A549 (cell line): ENCODE measurements at regions not wholly inside any gene's neighbourhood (a gene's known extent, or its start where the extent isn't known, plus 50 kb on each side); places are given as distances from the start of the nearest gene placed in this dataset.

ENCODE experiments used
- ATAC-seq, 2 experiments: fragments of 200-7000 bp in 1 of 2; fragments of >200 bp in 1 of 2; cut with Nextera tagmentation in 1 of 2; cut with Tn5 transposase in 1 of 2; 3 replicates each; pipeline versions ENCODE4 v1.8.0 to v1.9.1; 2018 to 2020; ENCODE audit warnings: mild to moderate bottlenecking in 1 of 2, moderate library complexity in 1 of 2
- CTCF ChIA-PET: fragments of 300-600 bp; sonication (Branson Sonifier 250); formaldehyde crosslinking; extraction: SDS; loops from one replicate; lab custom pipeline; 2021; ENCODE audit warnings: antibody characterized with exemption, inconsistent platforms; lab: Yijun Ruan, JAX
- POLR2A ChIA-PET: fragments of 350-600 bp; formaldehyde crosslinking; extraction: SDS; loops from one replicate; lab custom pipeline; 2021; ENCODE audit warnings: antibody characterized with exemption, inconsistent platforms; lab: Yijun Ruan, JAX
- DNase-seq, 2 experiments: peaks; one replicate each; pipeline versions ENCODE4 v3.0.0 to v3.0.0-alpha.2; 2011 to 2016; ENCODE audit warnings: low read depth in 1 of 2, low spot score in 1 of 2
- FAIRE-seq: peaks from 2 replicates; lab custom pipeline; 2011; peaks lifted over from hg19 to GRCh38; lab: Jason Lieb, UNC
- H3K27ac ChIP-seq, 2 experiments: fragments of >200 bp; sonication (Bioruptor Twin); formaldehyde crosslinking; 3 replicates each; pipeline ENCODE4 v1.5.1; 2016 to 2017
- H3K4me1 ChIP-seq: fragments of >200 bp; sonication (Bioruptor Twin); formaldehyde crosslinking; 3 replicates; pipeline ENCODE4 v1.6.1; 2016
- H3K4me2 ChIP-seq: fragments of >200 bp; sonication (Bioruptor Twin); formaldehyde crosslinking; 3 replicates; pipeline ENCODE4 v1.6.1; 2016
- H3K4me3 ChIP-seq: fragments of >200 bp; sonication (Bioruptor Twin); formaldehyde crosslinking; 3 replicates; pipeline ENCODE4 v1.5.1; 2016
- H3K9me3 ChIP-seq: fragments of >200 bp; sonication (Bioruptor Twin); formaldehyde crosslinking; 3 replicates; pipeline ENCODE4 v1.6.1; 2016
- CEBPB ChIP-seq, 2 experiments: fragments of >200 bp in 1 of 2; sonication (Bioruptor Twin) in 1 of 2; formaldehyde crosslinking in 1 of 2; IDR thresholded peaks; 2 replicates each; pipeline ENCODE4 v1.6.1; 2012 to 2016
- CHD2 ChIP-seq: fragments of 150-350 bp; IDR thresholded peaks from 2 replicates; pipeline ENCODE4 v1.6.1; 2014; ENCODE audit warnings: low read length; ENCODE audit not compliant: partially characterized antibody
- CHD4 ChIP-seq: fragments of 200-600 bp; sonication (generic); IDR thresholded peaks from 2 replicates; pipeline ENCODE4 v1.6.1; 2016; ENCODE audit warnings: antibody characterized with exemption, mild to moderate bottlenecking, borderline replicate concordance
- EP300 ChIP-seq, 2 experiments: fragments of >200 bp; sonication (Bioruptor Twin); formaldehyde crosslinking; IDR thresholded peaks; 2 replicates in 1 of 2; 3 replicates in 1 of 2; pipeline ENCODE4 v1.6.1; 2016 to 2017
- ESRRA ChIP-seq: fragments of 150-350 bp; IDR thresholded peaks from 2 replicates; pipeline ENCODE4 v1.6.1; 2014; ENCODE audit warnings: mild to moderate bottlenecking, low read length, borderline replicate concordance
- FOSB ChIP-seq: fragments of 250-450 bp; sonication (Bioruptor Pico); IDR thresholded peaks from 2 replicates; pipeline ENCODE4 v1.5.0; 2020; ENCODE audit warnings: mild to moderate bottlenecking, moderate library complexity
- FOXS1 ChIP-seq: fragments of 250-450 bp; sonication (Bioruptor Pico); IDR thresholded peaks from 2 replicates; pipeline ENCODE4 v1.5.0; 2020; ENCODE audit warnings: mild to moderate bottlenecking, moderate library complexity
- GATA3 ChIP-seq: IDR thresholded peaks from 2 replicates; pipeline ENCODE4 v1.6.1; 2012; ENCODE audit warnings: borderline replicate concordance
- HDAC2 ChIP-seq: fragments of 200-600 bp; sonication (generic); IDR thresholded peaks from 2 replicates; pipeline ENCODE4 v1.6.1; 2016
- HOXA7 ChIP-seq: fragments of 250-450 bp; sonication (Bioruptor Pico); IDR thresholded peaks from 2 replicates; pipeline ENCODE4 v1.5.0; 2020; ENCODE audit warnings: mild to moderate bottlenecking, moderate library complexity
- HOXB13 ChIP-seq: fragments of 250-450 bp; sonication (Bioruptor Pico); IDR thresholded peaks from 2 replicates; pipeline ENCODE4 v1.5.0; 2020; ENCODE audit warnings: low read depth, mild to moderate bottlenecking, moderate library complexity
- HOXB5 ChIP-seq: fragments of 250-450 bp; sonication (Bioruptor Pico); IDR thresholded peaks from 2 replicates; pipeline ENCODE4 v1.5.0; 2020; ENCODE audit warnings: mild to moderate bottlenecking, moderate library complexity
- JUN ChIP-seq, 2 experiments: fragments of >200 bp; sonication (Bioruptor Twin); formaldehyde crosslinking; IDR thresholded peaks; 2 replicates in 1 of 2; 3 replicates in 1 of 2; pipeline ENCODE4 v1.6.1; 2016 to 2017
- KDM1A ChIP-seq: fragments of 200-600 bp; sonication (generic); IDR thresholded peaks from 2 replicates; pipeline ENCODE4 v1.6.1; 2016; ENCODE audit warnings: low read depth, mild to moderate bottlenecking
- MAFK ChIP-seq: fragments of 450-650 bp; IDR thresholded peaks from 2 replicates; pipeline ENCODE4 v1.6.1; 2014; ENCODE audit not compliant: partially characterized antibody
- MAZ ChIP-seq: fragments of 150-350 bp; IDR thresholded peaks from 2 replicates; pipeline ENCODE4 v1.6.1; 2014; ENCODE audit warnings: antibody characterized with exemption, low read depth, low read length, borderline replicate concordance
- MYC ChIP-seq: IDR thresholded peaks from 2 replicates; pipeline ENCODE4 v1.6.1; 2012; ENCODE audit warnings: mild to moderate bottlenecking, inconsistent platforms, low read length, improper control_type of control experiment, borderline replicate concordance
- NFE2L2 ChIP-seq: fragments of 150-350 bp; conservative IDR thresholded peaks from 2 replicates; pipeline ENCODE4 v1.6.1; 2014; ENCODE audit warnings: low read length
- PHF8 ChIP-seq: fragments of 200-600 bp; sonication (generic); IDR thresholded peaks from 2 replicates; pipeline ENCODE4 v1.6.1; 2016; ENCODE audit warnings: low read depth, mild to moderate bottlenecking, antibody characterized with exemption, moderate library complexity, borderline replicate concordance
- POLR2A ChIP-seq: IDR thresholded peaks from 2 replicates; pipeline ENCODE4 v1.6.1; 2012; ENCODE audit warnings: mild to moderate bottlenecking, low read length
- POLR2AphosphoS2 ChIP-seq: conservative IDR thresholded peaks from 2 replicates; pipeline ENCODE4 v1.6.1; 2012; ENCODE audit warnings: low read length, improper control_type of control experiment, inconsistent platforms
- RFX5 ChIP-seq: fragments of 450-650 bp; IDR thresholded peaks from 2 replicates; pipeline ENCODE4 v1.7.1; 2014; ENCODE audit warnings: antibody characterized with exemption, mild to moderate bottlenecking, moderate library complexity
- SREBF2 ChIP-seq: fragments of 450-650 bp; IDR thresholded peaks from 2 replicates; pipeline ENCODE4 v1.6.1; 2014; ENCODE audit warnings: mild to moderate bottlenecking, moderate library complexity
- ZFP36 ChIP-seq: fragments of 450-650 bp; IDR thresholded peaks from 2 replicates; pipeline ENCODE4 v1.6.1; 2014; ENCODE audit warnings: borderline replicate concordance; ENCODE audit not compliant: partially characterized antibody
- ZNF302 ChIP-seq: fragments of 250-450 bp; sonication (Bioruptor Pico); IDR thresholded peaks from 2 replicates; pipeline ENCODE4 v1.9.0; 2021; ENCODE audit warnings: inconsistent platforms, mild to moderate bottlenecking, moderate library complexity
- ZSCAN20 ChIP-seq: fragments of 250-450 bp; sonication (Bioruptor Pico); IDR thresholded peaks from 2 replicates; pipeline ENCODE4 v1.8.0; 2022; ENCODE audit warnings: mild to moderate bottlenecking, moderate library complexity
- WGBS: methylation state at CpG from one replicate; pipeline ENCODE4 v1.1.6; 2017; ENCODE audit errors: missing lambda C conversion rate; 5-methylcytosine and 5-hydroxymethylcytosine counted together
- TF ChIP-seq, protein P1 (sequence below): fragments of 450-650 bp; IDR thresholded peaks from 2 replicates; pipeline ENCODE4 v1.6.1; 2014; ENCODE audit warnings: antibody characterized with exemption
- TF ChIP-seq, protein P2 (sequence below): IDR thresholded peaks from 2 replicates; pipeline ENCODE4 v1.6.1; 2012; ENCODE audit warnings: low read depth, borderline replicate concordance
- TF ChIP-seq, protein P3 (sequence below): fragments of 250-450 bp; sonication (Bioruptor Pico); IDR thresholded peaks from 2 replicates; pipeline ENCODE4 v1.5.0; 2020; ENCODE audit warnings: low read depth, mild to moderate bottlenecking, moderate library complexity
- TF ChIP-seq, protein P4 (sequence below): fragments of 150-350 bp; IDR thresholded peaks from 2 replicates; pipeline ENCODE4 v1.6.1; 2014; ENCODE audit warnings: low read depth, mild to moderate bottlenecking, low read length
- TF ChIP-seq, protein P5 (sequence below): fragments of >200 bp; sonication (Bioruptor Twin); formaldehyde crosslinking; IDR thresholded peaks from 3 replicates; pipeline ENCODE4 v1.5.1; 2016

DNA sequence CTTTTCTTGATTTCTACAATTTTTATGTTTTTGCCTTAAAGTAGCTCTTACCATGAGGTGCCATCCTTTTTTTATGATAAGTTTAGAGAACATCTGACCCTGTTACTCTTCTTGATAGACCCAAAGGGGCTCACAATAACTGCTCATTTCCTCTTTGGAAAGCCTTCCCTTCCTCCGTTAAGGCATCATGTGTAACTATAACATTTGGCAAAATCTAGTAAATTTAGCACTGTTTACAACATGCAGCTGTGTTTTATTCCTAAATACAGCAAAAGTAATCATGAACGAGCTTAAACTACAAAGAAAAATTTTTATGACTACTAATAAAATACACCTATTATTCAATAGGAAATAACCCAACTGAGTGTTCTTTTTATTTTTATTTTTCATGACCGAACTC is 705.1 kb downstream of the MAT2B start:
- FAIRE-seq (no peak), ATAC-seq (no peak), DNase-seq (no peak)
- POLR2A ChIA-PET: no interaction called here
- H3K4me2 ChIP-seq: no peak overlapping the region
- H3K4me1 ChIP-seq: no peaks in the 10 kb centered on the region
- CTCF ChIA-PET: interaction anchor here (0.5 kb wide), 1 partner anchor 18 kb away, joined by 3 read pairs; no protein-coding TSS in a partner anchor
- no peak overlapping the region for H3K4me3 ChIP-seq
- TF ChIP-seq JUN (IDR thresholded peaks at IDR 0.05): no peak
- no peak for TF ChIP-seq ZSCAN20
- TF ChIP-seq, protein P1, sequence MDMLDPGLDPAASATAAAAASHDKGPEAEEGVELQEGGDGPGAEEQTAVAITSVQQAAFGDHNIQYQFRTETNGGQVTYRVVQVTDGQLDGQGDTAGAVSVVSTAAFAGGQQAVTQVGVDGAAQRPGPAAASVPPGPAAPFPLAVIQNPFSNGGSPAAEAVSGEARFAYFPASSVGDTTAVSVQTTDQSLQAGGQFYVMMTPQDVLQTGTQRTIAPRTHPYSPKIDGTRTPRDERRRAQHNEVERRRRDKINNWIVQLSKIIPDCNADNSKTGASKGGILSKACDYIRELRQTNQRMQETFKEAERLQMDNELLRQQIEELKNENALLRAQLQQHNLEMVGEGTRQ: no peak
- TF ChIP-seq, protein P2, sequence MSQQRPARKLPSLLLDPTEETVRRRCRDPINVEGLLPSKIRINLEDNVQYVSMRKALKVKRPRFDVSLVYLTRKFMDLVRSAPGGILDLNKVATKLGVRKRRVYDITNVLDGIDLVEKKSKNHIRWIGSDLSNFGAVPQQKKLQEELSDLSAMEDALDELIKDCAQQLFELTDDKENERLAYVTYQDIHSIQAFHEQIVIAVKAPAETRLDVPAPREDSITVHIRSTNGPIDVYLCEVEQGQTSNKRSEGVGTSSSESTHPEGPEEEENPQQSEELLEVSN: no peak
- no peak for TF ChIP-seq ESRRA
- TF ChIP-seq MYC: no peak
- no peak for TF ChIP-seq PHF8
- TF ChIP-seq CHD2: no peak
- TF ChIP-seq FOXS1 (CRISPR knock-in tag): no peak
- no peak for TF ChIP-seq FOSB (CRISPR knock-in tag)
- no peak for TF ChIP-seq NFE2L2
- no peak for TF ChIP-seq HOXB13
- no peak for TF ChIP-seq HOXA7 (CRISPR knock-in tag)
- TF ChIP-seq POLR2AphosphoS2: no peak
- TF ChIP-seq ZNF302 (CRISPR knock-in tag): no peak
- TF ChIP-seq, protein P3, sequence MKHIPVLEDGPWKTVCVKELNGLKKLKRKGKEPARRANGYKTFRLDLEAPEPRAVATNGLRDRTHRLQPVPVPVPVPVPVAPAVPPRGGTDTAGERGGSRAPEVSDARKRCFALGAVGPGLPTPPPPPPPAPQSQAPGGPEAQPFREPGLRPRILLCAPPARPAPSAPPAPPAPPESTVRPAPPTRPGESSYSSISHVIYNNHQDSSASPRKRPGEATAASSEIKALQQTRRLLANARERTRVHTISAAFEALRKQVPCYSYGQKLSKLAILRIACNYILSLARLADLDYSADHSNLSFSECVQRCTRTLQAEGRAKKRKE (CRISPR knock-in tag): no peak
- no peak for TF ChIP-seq KDM1A
- TF ChIP-seq GATA3: no peak
- H3K27ac ChIP-seq: no peak overlapping the region
- WGBS: 6% methylated on average over 3 of the region's 3 CpGs
- H3K9me3 ChIP-seq: no peaks in the 10 kb centered on the region

DNA sequence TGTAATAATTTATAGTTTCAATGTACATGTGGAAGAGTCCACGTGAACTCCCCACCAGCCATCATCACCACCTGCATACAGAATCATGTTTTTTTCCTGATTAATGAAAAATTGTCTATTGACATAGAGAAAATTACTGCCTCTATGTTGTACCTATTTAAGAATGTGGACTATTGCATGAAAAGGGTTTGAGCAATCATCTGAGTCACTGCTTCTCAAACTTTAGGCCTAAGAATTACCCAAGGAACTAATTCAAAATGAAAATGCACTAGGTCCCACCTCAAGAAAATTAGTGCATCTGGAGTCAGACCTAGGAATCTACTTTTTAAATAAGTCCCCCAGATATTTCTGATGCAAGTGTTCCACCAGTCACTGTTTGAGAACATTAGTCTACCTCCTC is 709.3 kb downstream of the MAT2B start:
- FAIRE-seq (no peak), ATAC-seq (no peak), DNase-seq (no peak)
- TF ChIP-seq ZNF302 (CRISPR knock-in tag) (no peak), FOSB (CRISPR knock-in tag) (no peak), SREBF2 (no peak), EP300 (IDR thresholded peaks at IDR 0.05) (no peak), CHD2 (no peak), MAZ (no peak), HDAC2 (no peak), POLR2A (no peak), ZFP36 (no peak)
- no peak overlapping the region for H3K4me2 ChIP-seq
- H3K4me1 ChIP-seq: no peaks in the 10 kb centered on the region
- no peak overlapping the region for H3K4me3 ChIP-seq
- POLR2A ChIA-PET: no interaction called here
- H3K9me3 ChIP-seq: no peaks in the 10 kb centered on the region
- 0% methylated on average over 1 of the region's 1 CpG for whole genome bisulfite sequencing
- H3K27ac ChIP-seq: no peak overlapping the region
- CTCF ChIA-PET: no interaction called here

DNA sequence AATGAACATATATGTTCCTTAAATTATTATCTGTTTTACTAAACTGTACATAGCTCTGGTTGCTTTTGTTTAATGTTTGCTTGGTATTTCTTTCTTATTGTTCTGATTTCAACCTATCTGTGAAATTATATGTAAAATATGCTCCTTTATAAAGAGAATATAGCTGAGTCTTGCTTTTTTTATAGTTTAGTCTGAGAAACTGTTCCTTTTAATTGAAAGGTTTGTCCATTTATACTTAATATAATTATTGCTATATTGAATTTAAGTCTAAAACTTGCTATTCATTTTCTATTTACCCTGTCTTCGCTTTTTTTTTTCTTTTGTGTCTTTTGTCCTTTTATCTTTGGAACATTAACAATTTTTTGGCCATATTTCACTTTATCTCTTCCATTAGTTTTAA is 712.0 kb downstream of the MAT2B start:
- Histone ChIP-seq H3K9me3 (no peaks in the 10 kb centered on the region), H3K4me2 (no peak overlapping the region), H3K27ac (no peak overlapping the region), H3K4me3 (no peak overlapping the region), H3K4me1 (no peaks in the 10 kb centered on the region)
- DNase-seq (no peak), ATAC-seq (no peak), FAIRE-seq (no peak)
- WGBS: 0% methylated on average over 1 of the region's 1 CpG
- ChIA-PET POLR2A (no interaction called here), CTCF (interaction anchor here (0.6 kb wide), 1 partner anchor 40 kb away, joined by 3 read pairs; no protein-coding TSS in a partner anchor)
- no peak for TF ChIP-seq HOXB13
- no peak for TF ChIP-seq MAFK
- TF ChIP-seq, protein P4, sequence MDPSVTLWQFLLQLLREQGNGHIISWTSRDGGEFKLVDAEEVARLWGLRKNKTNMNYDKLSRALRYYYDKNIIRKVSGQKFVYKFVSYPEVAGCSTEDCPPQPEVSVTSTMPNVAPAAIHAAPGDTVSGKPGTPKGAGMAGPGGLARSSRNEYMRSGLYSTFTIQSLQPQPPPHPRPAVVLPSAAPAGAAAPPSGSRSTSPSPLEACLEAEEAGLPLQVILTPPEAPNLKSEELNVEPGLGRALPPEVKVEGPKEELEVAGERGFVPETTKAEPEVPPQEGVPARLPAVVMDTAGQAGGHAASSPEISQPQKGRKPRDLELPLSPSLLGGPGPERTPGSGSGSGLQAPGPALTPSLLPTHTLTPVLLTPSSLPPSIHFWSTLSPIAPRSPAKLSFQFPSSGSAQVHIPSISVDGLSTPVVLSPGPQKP: no peak
- TF ChIP-seq, protein P1: no peak
- no peak for TF ChIP-seq GATA3
- no peak for TF ChIP-seq HOXB5 (CRISPR knock-in tag)
- no peak for TF ChIP-seq CEBPB (IDR thresholded peaks at IDR 0.05)
- TF ChIP-seq CHD4: no peak
- no peak for TF ChIP-seq RFX5
- TF ChIP-seq, protein P5, sequence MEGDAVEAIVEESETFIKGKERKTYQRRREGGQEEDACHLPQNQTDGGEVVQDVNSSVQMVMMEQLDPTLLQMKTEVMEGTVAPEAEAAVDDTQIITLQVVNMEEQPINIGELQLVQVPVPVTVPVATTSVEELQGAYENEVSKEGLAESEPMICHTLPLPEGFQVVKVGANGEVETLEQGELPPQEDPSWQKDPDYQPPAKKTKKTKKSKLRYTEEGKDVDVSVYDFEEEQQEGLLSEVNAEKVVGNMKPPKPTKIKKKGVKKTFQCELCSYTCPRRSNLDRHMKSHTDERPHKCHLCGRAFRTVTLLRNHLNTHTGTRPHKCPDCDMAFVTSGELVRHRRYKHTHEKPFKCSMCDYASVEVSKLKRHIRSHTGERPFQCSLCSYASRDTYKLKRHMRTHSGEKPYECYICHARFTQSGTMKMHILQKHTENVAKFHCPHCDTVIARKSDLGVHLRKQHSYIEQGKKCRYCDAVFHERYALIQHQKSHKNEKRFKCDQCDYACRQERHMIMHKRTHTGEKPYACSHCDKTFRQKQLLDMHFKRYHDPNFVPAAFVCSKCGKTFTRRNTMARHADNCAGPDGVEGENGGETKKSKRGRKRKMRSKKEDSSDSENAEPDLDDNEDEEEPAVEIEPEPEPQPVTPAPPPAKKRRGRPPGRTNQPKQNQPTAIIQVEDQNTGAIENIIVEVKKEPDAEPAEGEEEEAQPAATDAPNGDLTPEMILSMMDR: no peak
